ENCODE measurements at regions not wholly inside any gene's neighbourhood (a gene's known extent, or its start where the extent isn't known, plus 50 kb on each side); places are given as distances from the start of the nearest gene placed in this dataset.

DNA sequence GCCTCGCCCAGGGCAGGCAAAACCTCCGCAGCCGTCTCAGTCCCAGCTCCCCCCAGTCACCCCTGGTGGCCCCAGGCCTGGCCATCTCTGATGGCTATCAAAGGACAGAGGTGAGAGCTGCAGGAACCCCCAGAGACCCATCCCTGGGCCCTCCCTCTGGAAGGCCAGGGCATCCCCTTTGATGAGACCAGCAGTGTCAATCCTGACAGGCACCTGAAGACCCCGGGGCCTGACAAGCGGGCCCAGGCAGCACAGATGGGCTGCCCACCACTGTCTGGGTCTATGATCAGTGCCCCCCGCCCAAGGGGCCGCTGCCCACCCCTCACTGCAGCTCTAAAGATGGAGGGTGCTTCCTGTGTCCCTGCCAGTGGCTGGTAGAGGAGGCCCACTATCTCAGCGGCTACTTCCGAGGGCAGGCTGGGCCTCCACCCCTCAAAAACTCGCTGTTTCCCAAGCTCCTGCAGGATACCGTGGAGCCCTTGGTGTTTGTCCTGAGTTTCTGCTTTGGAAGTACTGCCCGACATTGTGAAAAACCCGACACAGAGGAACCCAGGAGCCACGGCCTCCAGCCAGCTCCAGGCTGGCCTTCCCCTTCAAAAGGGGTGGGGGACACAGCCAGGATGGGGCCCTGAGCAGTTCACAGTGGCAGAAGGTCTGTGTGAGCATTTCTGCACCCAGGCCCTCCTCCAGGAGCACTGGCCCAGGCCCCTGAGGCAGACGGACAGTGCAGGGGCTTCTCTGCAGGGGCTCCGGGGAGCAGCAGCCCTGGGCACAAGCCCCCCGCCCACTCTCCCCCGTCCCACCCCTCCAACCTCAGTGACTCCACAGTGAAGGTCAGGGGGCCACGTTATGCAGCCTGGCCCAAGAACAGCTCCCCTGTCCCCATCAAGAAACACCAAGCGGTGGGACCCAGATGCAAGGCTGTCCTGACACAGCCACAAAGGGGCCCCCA, 99.2 kb downstream of the PDGFA start:
- Histone ChIP-seq H3K36me3 (ENCODE audit: control insufficient read depth, insufficient read depth, low read length) (no peaks in the 10 kb centered on the region), H3K4me3 (ENCODE audit: low read depth, low read length) (no peak overlapping the region), H3K27me3 (ENCODE audit: control insufficient read depth, insufficient read depth, low read length) (no peaks in the 10 kb centered on the region)
- DNase-seq (ENCODE audit: low read depth) (no peak), FAIRE-seq (no peak)
- no peak for TF ChIP-seq CTCF (IDR thresholded peaks at IDR 0.05; ENCODE audit: insufficient read depth, low read length, severe bottlenecking)

GRCh38 chr7:421136-421991, 98.3 kb downstream of the PDGFA start:
- Histone ChIP-seq H3K36me3 (ENCODE audit: control insufficient read depth, insufficient read depth, low read length) (no peaks in the 10 kb centered on the region), H3K4me3 (ENCODE audit: low read depth, low read length) (no peak overlapping the region), H3K27me3 (ENCODE audit: control insufficient read depth, insufficient read depth, low read length) (no peaks in the 10 kb centered on the region)
- FAIRE-seq (peak; percentile 81), DNase-seq (ENCODE audit: low read depth) (no peak)
- TF ChIP-seq CTCF (IDR thresholded peaks at IDR 0.05; ENCODE audit: insufficient read depth, low read length, severe bottlenecking): no peak

DNA sequence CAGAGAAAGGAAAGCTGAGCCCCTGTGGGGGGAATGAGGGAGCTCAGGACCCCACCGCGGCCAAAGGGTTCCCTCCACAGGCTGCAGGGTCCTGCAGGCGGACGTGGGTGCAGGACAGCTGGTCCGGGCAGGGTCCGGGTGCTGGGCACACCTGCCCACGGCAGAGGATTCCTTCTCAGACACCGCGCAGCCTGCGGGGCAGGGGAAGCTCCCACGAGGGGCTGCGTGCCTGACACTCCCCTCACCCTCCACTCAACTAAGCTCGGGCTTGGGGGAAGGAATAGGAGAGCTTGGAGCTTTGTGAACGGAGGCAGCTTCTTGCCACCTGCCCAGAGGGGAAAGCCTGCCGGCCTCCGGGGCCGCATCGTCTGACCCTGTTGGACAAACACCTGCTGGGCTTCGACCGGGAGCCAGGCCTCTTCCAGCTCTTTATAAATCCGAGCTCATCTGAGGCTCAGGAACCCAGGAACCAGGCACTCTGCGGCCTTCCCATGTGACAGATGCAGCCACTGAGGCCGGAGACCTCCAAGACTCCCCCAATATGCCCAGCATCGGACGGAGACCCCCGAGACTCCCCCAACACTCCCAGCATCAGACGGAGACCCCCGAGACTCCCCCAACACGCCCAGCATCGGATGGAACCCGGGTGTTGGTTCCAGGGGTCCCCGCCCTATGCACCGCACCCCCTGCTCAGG, 97.3 kb downstream of the PDGFA start:
- FAIRE-seq: no peak
- TF ChIP-seq CTCF (IDR thresholded peaks at IDR 0.05; ENCODE audit: insufficient read depth, low read length, severe bottlenecking): no peak
- no peaks in the 10 kb centered on the region for H3K27me3 ChIP-seq (ENCODE audit: control insufficient read depth, insufficient read depth, low read length)
- DNase-seq (ENCODE audit: low read depth): no peak
- no peaks in the 10 kb centered on the region for H3K36me3 ChIP-seq (ENCODE audit: control insufficient read depth, insufficient read depth, low read length)
- H3K4me3 ChIP-seq (ENCODE audit: low read depth, low read length): no peak overlapping the region

- Histone ChIP-seq H3K27me3 (ENCODE audit: control insufficient read depth, insufficient read depth, low read length) (no peaks in the 10 kb centered on the region), H3K36me3 (ENCODE audit: control insufficient read depth, insufficient read depth, low read length) (no peaks in the 10 kb centered on the region), H3K4me3 (ENCODE audit: low read depth, low read length) (no peak overlapping the region)
- no peak for TF ChIP-seq CTCF (IDR thresholded peaks at IDR 0.05; ENCODE audit: insufficient read depth, low read length, severe bottlenecking)
- FAIRE-seq (no peak), DNase-seq (ENCODE audit: low read depth) (no peak)
Observed at GRCh38 chr7:422886-423225, 96.8 kb downstream of the PDGFA start.

- no peak for DNase-seq (ENCODE audit: low read depth)
- Histone ChIP-seq H3K27me3 (ENCODE audit: control insufficient read depth, insufficient read depth, low read length) (no peaks in the 10 kb centered on the region), H3K36me3 (ENCODE audit: control insufficient read depth, insufficient read depth, low read length) (no peaks in the 10 kb centered on the region), H3K4me3 (ENCODE audit: low read depth, low read length) (no peak overlapping the region)
- TF ChIP-seq CTCF (IDR thresholded peaks at IDR 0.05; ENCODE audit: insufficient read depth, low read length, severe bottlenecking): no peak
- FAIRE-seq: no peak
Observed at GRCh38 chr7:423312-424260, 96.1 kb downstream of the PDGFA start.
